GM23248 (cell line): ENCODE measurements at regions not wholly inside any gene's neighbourhood (a gene's known extent, or its start where the extent isn't known, plus 50 kb on each side); places are given as distances from the start of the nearest gene placed in this dataset.

Experiments used
- EZH2 ChIP-seq: fragments of 200-600 bp; sonication (generic); IDR thresholded peaks from 2 replicates; pipeline ENCODE4 v1.6.1; 2018; ENCODE audit warnings: antibody characterized with exemption, mild to moderate bottlenecking; ENCODE audit not compliant: insufficient read depth, poor library complexity, severe bottlenecking
- EZH2phosphoT487 ChIP-seq: fragments of 200-600 bp; sonication (generic); IDR thresholded peaks from 2 replicates; pipeline ENCODE4 v1.6.1; 2018; ENCODE audit warnings: antibody characterized with exemption, moderate library complexity, mild to moderate bottlenecking, low read depth; ENCODE audit not compliant: insufficient read depth

GRCh38 chrX:149372866-149373265, 132.2 kb downstream of the IDS start:
- TF ChIP-seq EZH2, result no peak
- no peak for TF ChIP-seq EZH2phosphoT487
